CD4-positive, alpha-beta T cell treated with Interleukin-21 for 1 hour (primary cell): ENCODE measurements at regions not wholly inside any gene's neighbourhood (a gene's known extent, or its start where the extent isn't known, plus 50 kb on each side); places are given as distances from the start of the nearest gene placed in this dataset.
A peak's percentile ranks its signal among the peaks of the same experiment; 100 is the strongest.

Experiments used
- DNase-seq: peaks from one replicate; pipeline ENCODE4 v3.0.0-alpha.2; 2020

GRCh38 chr18:77597726-77598125 is 348.1 kb downstream of the GALR1 start:
- DNase-seq = no peak

- no peak for DNase-seq
These were observed 351.0 kb downstream of the GALR1 start for GRCh38 chr18:77600674-77601073.

DNA sequence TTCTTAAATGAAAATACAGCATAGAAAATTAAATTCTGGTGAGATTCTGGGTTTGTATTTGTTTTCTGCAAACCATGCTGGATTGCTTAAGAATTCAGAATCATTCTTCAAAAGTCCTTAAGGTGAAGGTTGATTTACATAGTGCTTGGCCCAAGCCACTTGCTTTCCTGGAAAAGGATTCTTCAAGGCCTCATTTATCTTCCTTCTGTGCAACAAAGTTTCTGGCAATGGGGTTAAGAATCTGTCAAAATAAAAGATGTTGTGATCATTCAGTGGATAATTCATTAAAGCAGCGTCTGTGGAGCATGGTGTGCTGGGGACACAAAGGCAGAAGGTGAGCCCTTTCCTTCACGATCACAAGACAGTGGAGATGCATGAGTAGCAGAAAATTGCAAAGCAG is 351.9 kb downstream of the GALR1 start:
- DNase-seq = no peak

DNA sequence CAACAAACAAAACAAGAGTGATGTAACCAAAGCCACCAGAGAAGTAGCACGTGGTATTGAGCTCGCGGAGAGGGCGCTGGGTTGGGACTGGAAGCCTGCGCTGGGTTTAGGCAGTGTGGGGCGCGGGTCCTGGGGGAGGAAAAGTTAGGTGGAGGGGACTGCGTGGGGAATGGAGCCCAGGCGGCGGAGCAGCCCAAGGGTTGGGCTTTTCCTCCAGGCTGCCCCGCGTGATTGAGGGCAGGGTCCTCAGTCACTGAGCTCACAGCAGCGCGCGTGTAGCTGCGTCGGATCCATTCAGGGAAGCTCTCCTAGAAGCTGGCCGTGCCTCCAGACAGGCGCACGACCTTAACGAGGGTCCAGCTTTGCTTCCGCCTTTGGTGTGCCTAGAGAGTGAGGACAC is 357.4 kb downstream of the GALR1 start:
- DNase-seq = no peak

GRCh38 chr18:77608807-77609206 is 359.2 kb downstream of the GALR1 start:
- no peak for DNase-seq

- no peak for DNase-seq
These were observed 368.0 kb downstream of the GALR1 start for GRCh38 chr18:77617694-77618093.

DNA sequence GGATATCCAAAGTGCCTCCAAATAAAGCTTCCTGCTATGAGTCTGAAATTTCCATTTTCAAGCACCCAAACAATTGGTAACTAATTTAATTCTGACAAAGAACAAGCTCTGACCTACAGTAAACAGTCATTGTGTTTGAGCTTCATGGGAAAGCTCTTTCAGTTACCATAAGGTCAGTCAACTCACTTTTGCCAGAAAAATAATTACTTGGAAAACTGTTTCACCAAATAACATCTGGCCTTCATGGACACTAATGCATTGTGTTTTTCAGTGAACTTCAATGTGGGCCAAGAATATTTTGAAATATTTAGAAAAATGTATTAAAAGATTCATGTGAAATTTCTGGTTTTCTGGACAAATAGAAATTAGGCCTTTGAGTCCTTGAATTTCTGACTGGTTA is 369.9 kb downstream of the GALR1 start:
- DNase-seq = no peak

- peak; percentile 55 for DNase-seq
These were observed 372.5 kb downstream of the GALR1 start for GRCh38 chr18:77622009-77622692.

GRCh38 chr18:77632758-77633157 is 383.1 kb downstream of the GALR1 start:
- DNase-seq = no peak

GRCh38 chr18:77634494-77634893 is 384.8 kb downstream of the GALR1 start:
- DNase-seq = no peak

DNA sequence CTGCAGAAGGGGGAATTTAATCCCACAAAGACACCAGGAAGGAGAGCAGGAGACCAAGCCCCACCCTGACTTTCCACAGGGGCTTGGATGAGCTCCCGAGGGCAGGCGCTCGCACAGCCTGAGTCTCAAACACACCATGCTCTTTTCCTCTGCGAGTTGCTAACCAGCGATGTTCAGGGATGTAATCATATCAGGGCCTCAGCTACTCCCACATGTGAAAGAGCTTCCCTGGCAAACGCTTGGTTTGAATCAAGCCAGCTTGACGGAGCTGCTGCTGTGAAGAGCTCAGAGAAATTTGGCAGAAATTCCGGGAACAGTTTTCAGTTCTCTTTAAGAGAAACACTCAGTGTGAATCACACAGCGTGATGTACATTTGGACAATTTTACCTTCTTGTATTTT is 385.8 kb downstream of the GALR1 start:
- no peak for DNase-seq

- DNase-seq = no peak
These were observed 386.2 kb downstream of the GALR1 start for GRCh38 chr18:77635858-77636257.

DNA sequence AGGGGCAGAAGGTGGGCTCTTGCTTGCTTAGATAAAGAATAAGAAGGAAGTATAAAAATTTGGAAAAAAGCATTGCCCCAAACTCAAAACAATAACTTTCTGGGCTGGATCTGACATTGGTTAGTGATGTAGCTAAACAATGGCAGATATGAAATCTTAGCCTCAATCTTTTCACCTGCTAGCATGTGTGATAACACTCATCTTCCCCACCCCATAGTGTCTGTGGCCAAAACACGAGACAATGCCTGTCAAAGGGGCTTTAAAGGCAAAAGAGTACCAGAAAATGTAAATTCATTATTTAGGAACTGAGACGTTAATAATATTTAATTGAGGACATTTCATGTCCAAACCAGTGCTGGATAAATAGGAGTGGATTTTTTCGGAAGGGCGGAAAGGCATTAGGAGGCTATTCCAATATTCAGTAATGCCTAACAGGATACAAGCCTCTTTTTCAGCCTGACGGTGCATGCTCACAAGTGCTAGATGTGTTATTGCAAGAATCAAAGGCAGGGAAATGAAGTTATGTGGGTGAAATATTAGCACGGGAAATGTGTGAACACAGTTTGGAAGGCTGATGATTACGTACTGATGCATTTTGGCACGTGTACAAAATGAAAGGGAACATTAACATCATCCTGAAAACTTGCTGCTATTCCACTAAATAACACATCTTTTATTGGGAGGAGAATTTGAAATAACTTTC is 395.7 kb downstream of the GALR1 start:
- no peak for DNase-seq

- no peak for DNase-seq
These were observed 397.8 kb downstream of the GALR1 start for GRCh38 chr18:77647472-77647871.

GRCh38 chr18:77648411-77648810 is 398.8 kb downstream of the GALR1 start:
- DNase-seq = no peak

GRCh38 chr18:77650799-77651385 is 401.2 kb downstream of the GALR1 start:
- peak; percentile 50 for DNase-seq

DNA sequence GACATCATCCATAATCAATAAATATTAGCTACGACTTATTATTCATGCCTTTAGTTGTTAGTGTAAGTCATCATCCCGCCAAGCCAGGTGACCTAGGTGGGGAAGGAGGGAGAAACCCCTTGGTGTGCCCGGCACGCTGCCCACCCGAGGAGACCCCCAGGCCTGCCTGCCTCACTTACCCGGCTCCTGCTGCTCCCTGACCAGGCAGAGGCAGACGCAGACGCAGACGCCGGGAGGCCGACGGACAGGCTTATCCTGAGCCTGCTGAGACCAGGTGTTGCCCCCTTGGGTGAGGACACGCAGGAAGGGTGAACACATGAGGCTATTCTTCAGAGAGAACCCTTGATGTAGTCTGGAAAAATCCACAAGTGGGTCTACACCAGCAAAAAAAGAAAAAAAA is 401.8 kb downstream of the GALR1 start:
- DNase-seq = no peak

DNA sequence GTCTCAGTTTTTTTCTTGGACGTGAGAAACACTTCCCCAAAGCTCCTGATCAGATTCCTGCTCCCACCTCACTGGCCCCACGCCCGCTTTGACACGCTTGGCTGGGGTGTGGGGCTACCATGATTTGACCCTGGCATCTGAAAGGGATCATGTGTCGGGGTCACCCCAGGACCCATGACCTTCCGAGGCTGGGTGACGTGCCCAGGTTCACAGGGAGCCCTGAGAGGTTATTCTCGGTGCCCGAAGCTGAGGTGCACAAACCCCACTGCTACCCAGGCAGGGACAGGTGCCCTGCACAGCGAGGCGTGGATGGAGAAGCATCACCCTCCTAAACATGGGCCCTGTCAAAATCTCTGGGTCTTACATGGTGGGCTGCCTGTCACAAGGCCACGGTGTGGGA is 404.1 kb downstream of the GALR1 start:
- no peak for DNase-seq

GRCh38 chr18:77654302-77654701 is 404.7 kb downstream of the GALR1 start:
- no peak for DNase-seq

- no peak for DNase-seq
These were observed 408.1 kb downstream of the GALR1 start for GRCh38 chr18:77657651-77658298.

GRCh38 chr18:77658299-77658662 is 408.6 kb downstream of the GALR1 start:
- no peak for DNase-seq

DNA sequence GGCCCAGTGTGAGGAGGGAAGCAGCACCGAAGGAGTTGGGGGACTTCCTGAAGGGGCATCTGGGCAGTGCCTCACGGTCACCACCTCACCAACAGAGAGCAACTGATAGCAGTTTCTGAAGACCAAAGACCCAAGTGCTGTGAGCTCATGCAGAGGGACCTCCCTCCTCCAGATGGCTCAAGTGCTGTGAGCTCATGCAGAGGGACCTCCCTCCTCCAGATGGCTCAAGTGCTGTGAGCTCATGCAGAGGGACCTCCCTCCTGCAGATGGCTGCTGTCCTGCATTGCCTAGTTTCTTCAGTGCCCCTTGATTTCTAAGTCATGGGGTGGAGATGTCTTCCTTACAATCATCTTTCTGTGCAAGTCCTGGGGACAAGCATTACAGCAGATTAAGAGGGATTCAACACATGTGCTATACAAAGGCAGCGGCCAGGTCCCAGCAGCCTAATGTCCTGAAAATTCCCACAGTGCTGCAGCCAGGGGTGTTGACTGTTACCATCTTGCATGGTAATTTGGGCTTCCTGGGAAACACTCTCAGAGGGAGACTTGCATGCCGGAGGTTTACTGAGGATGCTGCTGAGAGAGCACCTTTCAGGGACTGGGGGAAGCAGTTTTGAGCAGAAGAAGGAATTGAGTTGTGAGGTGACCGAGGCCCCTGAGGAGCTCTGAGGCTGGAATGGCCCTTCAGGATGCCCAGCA is 409.3 kb downstream of the GALR1 start:
- DNase-seq = no peak

- no peak for DNase-seq
These were observed 417.0 kb downstream of the GALR1 start for GRCh38 chr18:77666613-77667012.
